HG03025 (cell line): ENCODE measurements at regions not wholly inside any gene's neighbourhood (a gene's known extent, or its start where the extent isn't known, plus 50 kb on each side); places are given as distances from the start of the nearest gene placed in this dataset.

Experiments
- ATAC-seq: cut with Tn5 transposase; IDR thresholded peaks from one replicate; pipeline ENCODE4 v1.9.1; 2021; ENCODE audit warnings: mild to moderate bottlenecking, moderate library complexity; ENCODE audit not compliant: unreplicated experiment, low FRiP score

GRCh38 chr20:11222243-11222642 lies 548.4 kb upstream of the JAG1 start:
- ATAC-seq, result no peak

GRCh38 chr20:11227602-11228001 lies 553.8 kb upstream of the JAG1 start:
- ATAC-seq, result no peak

DNA sequence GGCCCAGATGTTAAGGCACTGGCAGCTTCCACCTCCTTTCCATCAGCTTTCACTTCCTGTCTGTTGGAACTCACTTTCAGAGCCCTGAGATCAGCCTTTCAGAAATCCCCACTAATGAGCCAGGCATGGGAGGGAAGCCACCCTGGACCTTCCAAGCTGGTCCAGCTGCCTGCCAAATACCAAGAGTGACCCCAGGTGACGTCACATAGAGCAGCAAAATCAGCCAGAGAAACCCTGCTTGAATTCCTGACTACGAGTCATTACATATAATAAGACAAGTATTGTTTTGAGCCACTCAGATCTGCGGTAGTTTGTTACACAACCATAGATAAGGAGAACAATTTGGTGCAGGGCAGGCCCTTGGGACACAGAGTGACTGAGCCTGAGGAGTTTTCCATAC lies 556.0 kb upstream of the JAG1 start:
- no peak for ATAC-seq

DNA sequence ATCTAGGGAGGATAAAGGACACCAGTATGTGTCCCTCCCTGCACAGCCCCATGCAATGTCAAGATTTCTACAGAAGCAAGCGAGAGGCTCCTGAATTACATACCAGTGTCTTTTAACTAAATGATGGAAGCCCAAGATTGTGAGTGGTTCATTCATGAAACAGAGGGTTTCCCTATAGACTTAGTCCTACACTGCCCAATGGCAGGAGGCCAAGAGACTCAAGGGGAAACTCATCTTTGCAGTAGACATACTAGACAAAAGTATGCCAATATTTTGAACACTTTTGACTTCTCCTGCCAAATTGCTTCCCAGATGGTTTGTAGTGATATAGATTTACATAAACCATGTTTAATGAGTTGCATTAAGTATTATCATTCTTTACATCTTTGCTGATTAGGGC lies 557.2 kb upstream of the JAG1 start:
- ATAC-seq, result no peak

DNA sequence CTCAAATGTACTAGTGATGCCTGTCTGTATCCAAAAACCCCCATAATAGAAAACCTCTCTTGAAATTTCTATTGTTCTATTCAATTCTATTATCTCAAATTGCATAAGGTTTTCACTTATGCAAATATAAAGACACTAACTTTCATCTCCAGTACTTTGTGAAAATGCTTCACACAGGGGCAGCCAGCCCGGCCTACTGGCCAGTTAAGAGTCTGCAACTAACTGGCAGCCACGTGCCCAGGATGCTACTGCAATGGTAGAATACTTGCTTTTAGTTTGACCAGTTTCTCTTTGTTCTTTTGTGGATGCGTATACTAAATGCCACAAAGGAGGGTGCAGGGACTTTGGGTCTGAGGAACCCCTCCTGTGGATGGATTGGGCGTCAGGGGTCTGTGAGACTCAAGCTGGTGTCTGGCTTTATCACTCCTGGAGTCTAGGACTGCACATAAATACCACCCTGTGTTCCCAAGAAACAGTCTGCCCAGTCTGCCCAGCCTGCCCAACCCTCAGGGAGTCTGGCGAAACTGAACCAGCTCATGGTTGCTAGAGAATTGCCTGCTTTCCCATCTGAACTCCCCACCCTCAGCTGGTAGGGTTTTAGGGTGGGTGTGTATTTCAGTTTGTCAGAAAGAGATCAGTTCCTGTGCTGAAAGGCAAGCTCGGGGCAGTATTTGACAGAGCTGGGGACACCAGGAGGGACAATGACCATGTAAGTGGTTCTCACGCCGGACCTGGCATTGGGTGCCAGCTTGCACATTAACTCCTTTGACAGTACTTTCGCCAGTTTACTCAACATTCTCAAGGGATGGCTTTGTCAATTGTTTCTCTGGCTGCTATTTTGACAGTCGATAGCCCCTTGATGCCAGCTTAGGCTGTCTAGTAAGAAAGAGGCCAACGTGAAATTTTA lies 558.2 kb upstream of the JAG1 start:
- ATAC-seq, result no peak

DNA sequence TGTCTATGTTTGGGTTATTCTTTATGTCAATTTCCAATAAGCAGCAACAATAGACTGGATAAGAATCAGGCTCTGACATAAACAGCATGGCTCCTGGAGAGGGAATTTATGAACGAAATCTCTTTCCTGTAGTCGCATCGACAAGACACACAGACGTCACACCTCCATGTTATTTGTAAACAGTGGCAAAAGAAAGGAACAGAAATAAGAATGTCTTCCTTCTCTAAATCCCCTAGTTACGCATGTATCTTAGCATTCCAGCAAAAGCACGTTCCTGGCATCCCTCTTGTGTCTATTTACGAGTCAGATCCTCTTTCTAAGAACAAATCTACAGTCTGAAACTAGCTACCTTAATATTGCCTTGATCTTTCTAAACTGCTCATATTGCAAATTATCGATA lies 559.1 kb upstream of the JAG1 start:
- ATAC-seq, result no peak

GRCh38 chr20:11234181-11234580 lies 560.4 kb upstream of the JAG1 start:
- no peak for ATAC-seq

- ATAC-seq, result no peak
Observed at GRCh38 chr20:11234608-11235007, 560.8 kb upstream of the JAG1 start.

DNA sequence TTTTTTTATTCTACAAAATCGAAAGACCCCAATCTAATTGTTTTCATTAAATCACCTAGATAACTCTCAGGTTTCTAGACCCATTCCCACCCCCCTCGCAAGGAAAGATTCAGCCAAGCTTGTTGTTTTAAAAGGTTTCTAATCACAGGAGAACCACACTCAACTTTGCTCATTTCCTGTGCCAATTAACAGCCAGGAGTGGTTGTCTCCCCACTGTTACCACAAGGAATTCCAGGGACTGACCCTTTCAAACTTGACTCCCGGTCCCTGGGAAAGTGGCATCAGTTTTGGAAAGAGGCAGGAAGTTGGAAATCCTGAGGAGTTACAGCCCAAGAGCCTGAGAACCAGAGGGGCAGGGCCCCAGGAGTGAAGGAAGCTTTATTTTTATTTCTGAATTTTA lies 561.3 kb upstream of the JAG1 start:
- no peak for ATAC-seq

- ATAC-seq, result no peak
Observed at GRCh38 chr20:11242320-11242719, 568.5 kb upstream of the JAG1 start.

- ATAC-seq, result no peak
Observed at GRCh38 chr20:11245431-11245830, 571.6 kb upstream of the JAG1 start.

- ATAC-seq, result no peak
Observed at GRCh38 chr20:11246251-11246775, 572.5 kb upstream of the JAG1 start.

DNA sequence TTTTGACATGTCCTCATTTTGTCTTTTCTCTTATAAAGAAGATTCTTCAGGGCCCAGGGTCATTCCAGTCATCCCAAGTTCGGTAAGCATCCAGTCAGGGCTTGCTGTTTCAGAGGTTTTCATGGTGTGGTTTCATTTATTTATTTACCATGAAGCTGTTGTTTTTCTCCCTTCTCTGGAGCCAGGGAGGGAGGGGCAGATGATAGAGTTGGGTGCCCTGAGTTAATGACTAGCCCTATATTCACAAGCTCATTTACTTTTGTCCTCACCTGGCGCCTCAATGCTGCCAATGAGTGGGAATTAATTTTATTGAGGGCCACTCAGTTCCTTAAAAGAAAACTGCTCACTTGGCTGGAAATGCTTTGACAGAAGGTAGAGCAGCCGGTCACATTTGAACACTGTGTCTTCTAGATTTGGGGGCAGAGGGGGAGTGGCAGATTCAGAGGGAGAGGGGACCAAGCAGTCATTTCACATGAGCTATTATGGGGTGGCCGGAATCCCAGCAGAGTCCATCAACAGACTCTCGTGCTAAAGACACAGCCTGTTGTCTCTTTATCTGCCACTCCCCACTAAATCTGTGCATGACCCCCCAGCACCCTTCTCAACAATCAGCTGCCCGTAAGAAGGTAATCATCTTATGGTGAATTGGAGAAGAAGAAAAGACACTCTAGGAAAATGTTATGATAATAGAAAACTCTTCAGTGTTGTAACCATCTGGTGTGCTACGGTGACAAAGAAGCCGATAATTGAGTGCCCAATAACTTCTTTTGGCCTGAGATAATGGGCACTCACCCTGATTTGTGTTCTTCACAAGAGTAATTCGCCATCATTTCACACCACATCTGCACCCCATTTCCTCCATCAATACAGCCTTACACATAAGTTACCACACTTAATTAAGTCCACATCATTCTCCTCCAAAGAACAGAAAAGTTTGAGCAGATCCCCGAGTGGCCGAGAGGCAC lies 573.5 kb upstream of the JAG1 start:
- ATAC-seq, result no peak

DNA sequence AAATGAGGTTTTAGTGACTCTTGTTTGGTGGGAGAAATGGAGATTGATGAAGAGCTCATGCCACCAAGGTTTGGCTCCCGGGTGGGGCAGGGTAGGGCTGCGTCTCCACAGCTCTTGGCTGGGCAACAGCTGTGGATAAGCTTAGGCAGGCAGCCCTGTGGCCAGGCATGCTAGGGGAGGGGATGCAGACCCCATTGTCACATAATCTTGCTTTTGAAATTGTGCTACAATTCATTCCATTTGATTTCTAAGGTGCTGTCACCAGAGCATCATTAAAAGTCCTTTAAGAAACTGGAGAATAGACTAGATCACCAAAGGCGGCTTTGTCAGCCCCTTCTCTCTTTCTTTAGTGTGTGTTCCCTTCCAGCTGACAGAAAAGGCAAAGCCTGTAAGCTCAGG lies 574.2 kb upstream of the JAG1 start:
- no peak for ATAC-seq

GRCh38 chr20:11248687-11249638 lies 575.2 kb upstream of the JAG1 start:
- ATAC-seq, result no peak

- ATAC-seq, result no peak
Observed at GRCh38 chr20:11249683-11250082, 575.9 kb upstream of the JAG1 start.

- ATAC-seq, result no peak
Observed at GRCh38 chr20:11252447-11252846, 578.6 kb upstream of the JAG1 start.

DNA sequence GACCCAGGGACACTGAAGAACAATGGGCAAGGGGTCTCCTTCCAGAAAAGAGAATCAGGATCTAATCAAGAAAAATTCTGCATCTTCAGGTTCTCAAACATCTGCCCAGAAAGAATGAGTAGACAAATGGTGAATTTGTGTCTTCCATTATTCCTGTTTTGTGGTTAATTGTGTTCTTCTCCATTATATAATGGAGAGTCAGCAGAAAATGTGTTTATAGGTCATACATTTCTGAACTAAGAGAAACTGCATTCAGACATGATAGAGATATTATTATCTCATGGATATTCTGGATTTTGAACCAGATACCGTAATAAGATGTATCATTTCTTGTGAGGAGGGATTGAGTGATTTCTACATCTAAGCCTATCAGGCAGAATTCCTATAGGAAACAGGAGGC lies 581.7 kb upstream of the JAG1 start:
- no peak for ATAC-seq

- no peak for ATAC-seq
Observed at GRCh38 chr20:11255860-11256259, 582.1 kb upstream of the JAG1 start.

GRCh38 chr20:11260611-11261010 lies 586.8 kb upstream of the JAG1 start:
- no peak for ATAC-seq
